ENCODE measurements at regions not wholly inside any gene's neighbourhood (a gene's known extent, or its start where the extent isn't known, plus 50 kb on each side); places are given as distances from the start of the nearest gene placed in this dataset.

DNA sequence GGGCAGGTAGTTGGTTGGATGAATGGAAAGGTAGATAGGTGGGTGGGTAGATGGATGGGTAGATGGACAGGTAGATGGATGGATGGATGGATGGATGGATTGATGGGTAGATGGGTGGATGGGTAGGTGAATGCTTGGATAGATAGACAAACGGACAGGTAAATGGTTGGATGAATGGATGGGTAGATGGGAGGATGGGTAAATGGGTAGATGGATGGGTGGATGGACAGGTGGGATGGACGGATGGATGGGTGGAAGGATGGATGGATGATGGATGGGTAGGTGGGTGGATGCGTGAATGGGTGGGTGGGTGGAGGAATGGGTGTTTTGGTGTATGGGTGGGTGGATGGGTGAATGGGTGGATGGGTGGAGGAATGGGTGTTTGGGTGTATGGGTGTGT, 50.1 kb upstream of the ASAP2 start:
- DNase-seq: no peak

DNA sequence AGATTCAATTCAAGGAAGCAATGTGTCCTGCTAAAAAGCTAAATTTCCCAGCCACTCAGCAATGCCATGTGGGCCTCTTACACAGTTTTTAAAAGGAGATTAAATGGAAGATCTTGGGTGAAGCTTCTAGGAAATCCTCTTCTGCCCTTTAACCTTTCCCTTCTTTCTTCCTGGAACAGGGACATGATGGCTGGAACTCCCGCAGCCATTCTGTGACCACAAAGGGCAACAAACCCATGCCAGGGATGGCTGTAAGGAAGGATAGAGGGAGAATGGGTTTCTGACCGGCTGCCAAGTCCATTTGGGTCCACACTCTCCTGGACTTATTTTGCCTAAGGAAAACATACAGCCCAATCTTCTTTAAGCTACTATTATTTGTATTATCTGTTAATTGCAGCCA, 52.6 kb upstream of the ASAP2 start:
- no peak for DNase-seq

DNA sequence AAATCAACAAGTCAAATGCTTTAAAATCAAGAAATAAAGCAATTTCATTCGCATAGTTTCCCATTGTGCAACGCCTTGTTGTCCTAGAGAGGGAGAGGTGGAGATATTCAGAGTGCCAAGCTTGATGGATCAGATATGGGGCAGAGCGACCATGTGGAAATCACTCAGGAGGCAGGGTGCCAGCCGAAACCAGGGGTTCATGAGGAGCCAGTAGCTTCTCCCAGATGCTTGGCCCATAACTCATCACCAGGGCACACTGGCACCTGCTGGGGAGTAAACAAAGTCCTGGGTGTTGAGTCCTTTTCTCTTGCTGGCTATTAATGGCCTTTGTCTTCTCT, 53.0 kb upstream of the ASAP2 start:
- no peak for DNase-seq

DNA sequence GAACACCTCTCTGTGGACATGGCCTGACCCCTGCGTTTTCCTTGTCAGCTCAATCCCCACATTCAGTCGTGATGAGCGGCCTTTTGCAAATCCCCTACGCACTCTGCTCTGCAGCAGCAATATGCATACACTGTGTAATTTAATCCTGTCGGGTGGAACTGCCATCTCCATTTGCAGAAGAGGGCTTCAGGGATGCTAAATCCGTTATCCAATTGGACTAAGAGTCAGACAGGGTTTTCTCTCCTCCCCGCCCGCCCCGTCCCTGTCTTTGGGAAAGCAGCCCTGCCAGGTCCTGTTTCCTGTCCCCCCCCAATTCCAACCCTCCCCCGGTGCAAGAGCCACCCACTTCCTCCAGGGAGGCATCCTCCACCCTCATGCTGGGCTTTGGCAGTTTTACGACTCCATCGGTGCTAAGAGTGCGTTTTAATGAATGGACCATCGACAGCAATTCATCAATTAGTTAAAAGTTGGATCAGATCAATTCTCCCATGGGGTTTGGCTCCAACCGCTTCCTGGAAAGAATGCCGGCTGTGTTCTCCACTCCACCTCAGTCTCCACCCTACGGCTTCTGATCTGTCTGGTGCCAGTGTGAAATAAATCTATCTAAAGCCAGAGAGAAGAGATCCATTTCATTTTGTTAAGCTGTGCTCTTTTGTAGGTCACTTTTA, 53.5 kb upstream of the ASAP2 start:
- no peak for DNase-seq

DNA sequence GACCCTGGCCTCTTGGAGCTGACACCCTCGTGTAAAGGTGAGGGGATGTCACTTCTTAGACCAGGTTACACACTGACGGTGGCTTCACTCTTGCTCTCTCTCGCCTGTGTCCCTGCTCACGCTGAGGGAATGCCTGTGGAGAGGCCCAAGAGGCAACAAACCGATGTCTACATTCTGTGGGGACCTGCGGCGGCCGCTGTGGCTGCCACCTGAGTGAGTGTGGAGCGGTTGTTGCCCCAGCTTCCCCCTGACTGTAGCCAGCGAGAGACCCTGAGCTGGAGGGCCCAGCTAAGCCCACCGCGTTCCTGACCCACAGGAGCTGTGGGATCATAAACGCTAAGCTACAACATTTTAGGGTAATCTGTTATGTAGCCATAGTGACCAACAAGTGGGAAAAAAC, 55.7 kb upstream of the ASAP2 start:
- no peak for DNase-seq

DNA sequence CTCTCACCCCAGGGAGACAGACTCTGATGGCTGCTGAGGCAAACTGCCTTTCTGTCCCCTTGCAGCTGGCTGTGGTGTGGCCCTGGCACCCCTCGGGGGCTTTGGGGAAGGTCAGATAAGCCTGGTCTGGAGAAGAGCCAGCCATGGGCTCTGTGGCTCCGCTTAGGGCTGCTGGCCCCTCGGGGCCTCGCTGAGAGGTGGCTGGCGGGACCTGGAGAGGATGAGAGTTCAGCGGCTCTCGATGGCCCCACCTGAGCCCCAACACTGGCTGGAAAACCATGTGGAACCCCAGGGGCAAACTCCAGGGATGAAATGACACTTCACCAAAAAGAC, 56.1 kb upstream of the ASAP2 start:
- no peak for DNase-seq

DNA sequence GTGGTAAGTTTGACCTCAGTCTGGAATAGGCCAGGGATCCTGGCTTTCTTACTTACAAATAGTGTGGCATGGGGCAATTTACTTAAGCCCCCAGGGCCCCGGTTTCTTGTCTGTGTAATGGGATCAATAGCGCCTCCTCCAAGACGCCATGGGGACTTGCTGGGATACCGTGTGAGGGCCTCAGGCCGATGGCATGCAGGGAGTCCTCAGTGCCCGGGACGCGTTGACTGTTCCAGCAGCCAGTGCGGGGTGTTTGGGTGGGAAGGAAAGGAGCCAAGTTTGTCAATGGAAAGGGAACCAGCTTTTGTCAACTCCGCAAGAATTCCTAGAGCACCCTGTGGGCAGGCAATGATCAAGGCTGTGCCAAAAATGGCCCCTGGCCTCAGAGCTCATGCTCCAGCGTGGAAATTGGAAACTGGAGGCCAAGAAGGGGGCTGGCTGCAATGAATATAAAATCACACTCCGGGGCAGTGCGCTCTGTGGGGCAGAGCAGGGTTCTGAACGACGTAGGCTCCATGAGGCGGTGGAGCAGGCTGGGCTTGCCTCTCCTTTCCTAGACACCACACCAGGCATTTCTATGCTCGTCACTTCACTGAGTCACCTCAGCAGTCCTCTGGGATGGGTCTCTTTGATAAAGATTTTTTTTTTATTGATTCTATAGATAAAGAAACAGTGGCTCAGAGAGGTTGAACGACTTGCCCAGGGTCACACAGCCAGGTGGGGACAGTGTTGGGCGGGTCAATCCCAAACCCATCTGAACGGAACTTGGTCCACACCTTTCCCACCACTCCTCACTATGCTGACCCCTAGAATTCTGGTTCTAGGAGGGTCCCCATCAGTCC, 56.7 kb upstream of the ASAP2 start:
- no peak for DNase-seq

DNA sequence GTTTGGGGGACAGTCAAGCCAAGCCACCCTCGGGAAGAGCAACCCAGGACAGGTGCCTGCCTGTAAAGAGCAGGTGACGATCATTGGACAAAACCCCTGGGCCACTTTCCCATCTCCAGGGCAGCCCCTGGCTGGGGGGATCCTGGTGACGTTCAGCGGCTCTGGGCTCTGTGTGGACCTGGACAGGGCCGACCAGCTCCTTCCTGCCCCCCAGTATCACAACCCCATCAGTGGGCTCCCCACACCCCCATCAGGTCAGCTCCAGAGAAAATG, 57.3 kb upstream of the ASAP2 start:
- DNase-seq: no peak

DNA sequence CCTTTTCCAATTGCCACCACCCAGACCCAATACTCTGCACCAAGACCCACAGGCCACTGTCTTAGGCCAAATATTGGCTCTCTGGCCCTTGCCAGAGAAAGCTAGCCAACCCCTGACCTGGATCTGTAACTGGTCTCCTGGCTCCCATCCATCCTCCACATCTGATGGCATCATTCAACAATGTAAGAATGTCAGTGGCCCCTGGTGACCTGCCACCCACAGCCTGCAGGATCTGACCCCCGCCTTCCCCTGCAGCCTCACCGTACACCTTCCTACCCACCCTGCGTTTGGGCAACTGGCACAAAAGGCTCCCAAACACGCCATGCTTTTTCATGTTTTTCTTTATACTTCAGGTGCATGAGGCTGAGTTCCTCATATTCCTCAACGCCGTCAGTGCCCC, 60.0 kb upstream of the ASAP2 start:
- no peak for DNase-seq

DNA sequence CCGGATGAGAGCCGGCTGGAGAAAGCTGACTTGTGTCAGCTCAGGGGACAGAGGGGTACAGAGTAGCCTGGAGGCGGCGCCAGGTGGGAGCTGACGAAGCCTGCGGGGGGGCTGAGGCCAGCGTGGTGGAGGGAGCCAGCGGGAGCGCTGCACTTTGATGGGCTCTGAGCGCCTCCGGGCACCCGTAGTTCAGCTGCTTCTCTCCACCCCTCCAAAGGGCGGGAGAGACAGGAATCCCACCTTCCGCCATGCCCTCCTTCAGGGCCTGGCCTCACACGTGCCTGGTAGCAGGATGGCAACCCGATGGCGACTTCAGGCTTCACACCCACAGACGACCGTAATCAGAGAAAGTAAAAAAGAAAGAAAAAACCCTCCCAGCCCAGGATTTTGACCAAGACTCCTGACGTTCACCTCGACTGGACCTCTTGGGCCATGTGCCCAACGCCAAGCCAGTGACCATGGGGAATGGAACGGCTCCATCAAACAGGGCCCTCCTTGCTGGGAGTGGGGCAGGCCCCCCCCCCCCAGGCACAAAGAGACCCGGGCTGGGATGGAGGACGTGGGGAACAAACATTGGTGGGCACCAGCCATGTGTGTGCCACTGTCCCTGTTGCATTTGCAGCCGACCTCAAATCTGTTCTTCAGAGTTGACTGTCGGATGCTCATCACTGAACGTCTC, 60.7 kb upstream of the ASAP2 start:
- no peak for DNase-seq

DNA sequence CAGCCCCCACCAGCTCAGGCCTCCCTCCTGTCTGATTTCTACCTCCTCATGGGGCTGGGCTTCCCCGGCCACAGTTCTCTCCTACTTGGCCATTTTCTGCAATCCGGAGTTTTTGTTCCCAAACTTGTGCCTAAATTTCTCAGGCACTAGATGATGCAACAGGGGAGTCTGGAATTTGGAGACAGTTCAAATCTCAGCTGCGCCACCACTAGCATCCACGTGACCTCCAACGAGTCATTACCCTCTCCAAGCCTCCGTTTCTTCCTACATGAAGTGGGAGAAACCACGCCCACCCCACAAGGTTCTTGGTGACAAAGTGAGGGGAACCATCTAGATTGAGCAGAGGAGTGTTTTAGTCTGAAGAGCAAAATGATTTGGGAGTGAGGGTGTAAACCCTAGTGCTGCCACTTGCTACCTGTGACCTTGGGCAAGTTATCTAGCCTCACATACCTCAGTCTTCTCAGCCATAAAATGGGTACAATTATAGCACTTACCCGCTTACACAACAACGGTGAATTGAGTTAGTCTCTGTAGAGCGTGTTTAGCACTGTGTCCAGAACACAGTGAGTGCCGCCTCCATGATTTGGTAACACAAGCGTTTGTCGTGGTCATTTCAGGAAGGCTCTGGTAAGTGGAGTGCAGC, 61.4 kb upstream of the ASAP2 start:
- no peak for DNase-seq

DNA sequence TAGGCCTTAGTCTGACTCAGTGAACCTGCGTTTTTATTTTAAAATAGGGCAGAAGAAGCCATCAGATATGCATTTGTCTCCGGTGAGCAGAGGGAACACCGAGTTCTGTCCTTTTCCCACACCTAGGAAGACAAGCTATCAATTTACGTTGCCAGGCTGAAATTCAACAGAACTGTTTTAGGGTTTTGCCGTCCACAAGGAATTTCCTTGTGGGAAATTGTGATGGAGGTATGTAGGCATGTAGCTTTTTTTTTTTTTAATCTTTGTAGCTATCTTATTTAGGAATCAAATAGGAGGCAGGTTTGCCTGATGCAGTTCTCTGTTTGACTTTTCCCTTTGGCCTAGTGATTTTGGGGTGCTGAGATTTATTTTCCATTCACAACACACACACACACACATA, 62.0 kb upstream of the ASAP2 start:
- no peak for DNase-seq

DNA sequence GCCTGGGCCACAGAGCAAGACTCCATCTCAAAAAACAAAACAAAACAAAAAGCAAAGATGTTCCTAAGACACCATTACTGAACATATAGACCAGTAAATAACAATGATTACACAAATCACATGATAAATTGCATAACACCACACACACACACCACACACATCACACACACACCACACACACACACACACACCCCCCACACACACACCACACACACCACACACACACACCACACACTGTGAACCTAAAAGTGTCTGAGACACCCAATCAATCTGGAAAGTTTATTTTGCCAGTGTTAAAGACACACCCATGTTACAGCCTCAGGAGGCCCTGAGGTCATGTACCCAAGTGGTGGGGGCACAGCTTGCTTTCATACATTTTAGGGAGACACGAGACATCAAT, 62.6 kb upstream of the ASAP2 start:
- DNase-seq: no peak

DNA sequence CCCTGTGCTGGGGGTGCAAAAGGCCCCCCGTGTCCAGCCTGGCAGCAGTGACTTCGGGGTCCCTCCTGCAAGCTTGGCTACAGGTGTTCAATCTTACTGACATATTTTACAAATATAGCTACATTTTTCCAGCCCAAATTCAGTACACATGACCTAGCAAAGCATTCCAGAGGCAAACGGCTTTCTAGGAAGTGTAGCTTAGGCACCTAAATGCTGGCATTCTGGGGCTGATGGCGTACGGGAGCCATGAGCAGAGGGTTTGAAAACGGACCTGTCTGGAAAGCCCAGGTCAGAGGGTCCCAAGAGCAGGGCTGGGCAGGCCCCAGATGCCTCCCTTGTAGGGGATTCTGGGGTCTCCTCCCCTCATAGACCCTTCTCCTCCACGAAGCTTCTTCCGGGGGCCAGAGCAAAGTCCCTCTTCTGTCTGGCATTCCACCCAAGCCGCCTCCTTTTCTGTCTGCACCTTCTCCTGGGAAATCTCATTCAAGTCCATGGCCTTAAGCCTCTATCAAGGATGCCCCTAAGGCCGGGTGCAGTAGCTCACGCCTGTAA, 63.3 kb upstream of the ASAP2 start:
- no peak for DNase-seq

DNA sequence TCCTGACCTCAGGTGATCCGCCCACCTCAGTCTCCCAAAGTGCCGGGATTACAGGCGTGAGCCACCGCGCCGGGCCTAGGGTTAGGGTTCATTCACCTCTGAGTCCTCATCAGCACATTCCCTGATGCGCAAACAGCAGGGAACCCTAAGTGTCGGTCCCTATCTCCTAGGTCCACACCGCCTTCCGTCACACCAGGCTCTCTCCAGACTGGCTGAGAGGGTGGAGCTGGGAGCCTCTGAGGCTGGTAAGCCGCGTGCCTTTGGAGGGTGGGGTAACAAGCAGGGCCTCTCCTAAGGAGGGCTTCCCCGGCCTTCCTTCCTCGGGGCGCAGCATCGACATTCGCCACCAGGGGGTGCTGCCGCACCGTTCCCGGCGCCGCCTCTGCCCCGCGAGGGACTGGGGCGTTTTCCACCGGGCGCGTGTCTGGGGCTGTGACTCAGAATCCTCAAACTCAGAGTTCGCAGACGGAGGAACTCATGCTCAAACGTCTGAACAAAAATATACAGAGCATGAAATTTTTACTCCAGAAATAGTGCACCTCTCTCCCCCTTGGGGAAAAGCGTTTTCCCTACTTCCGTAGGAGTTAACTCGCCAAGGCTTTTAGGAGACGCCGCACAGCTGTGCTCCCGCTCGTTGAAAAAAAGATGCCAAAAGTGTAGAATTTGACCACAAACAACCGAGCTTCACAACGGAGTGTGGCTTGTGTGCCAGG, 63.9 kb upstream of the ASAP2 start:
- DNase-seq: peak; percentile 93

DNA sequence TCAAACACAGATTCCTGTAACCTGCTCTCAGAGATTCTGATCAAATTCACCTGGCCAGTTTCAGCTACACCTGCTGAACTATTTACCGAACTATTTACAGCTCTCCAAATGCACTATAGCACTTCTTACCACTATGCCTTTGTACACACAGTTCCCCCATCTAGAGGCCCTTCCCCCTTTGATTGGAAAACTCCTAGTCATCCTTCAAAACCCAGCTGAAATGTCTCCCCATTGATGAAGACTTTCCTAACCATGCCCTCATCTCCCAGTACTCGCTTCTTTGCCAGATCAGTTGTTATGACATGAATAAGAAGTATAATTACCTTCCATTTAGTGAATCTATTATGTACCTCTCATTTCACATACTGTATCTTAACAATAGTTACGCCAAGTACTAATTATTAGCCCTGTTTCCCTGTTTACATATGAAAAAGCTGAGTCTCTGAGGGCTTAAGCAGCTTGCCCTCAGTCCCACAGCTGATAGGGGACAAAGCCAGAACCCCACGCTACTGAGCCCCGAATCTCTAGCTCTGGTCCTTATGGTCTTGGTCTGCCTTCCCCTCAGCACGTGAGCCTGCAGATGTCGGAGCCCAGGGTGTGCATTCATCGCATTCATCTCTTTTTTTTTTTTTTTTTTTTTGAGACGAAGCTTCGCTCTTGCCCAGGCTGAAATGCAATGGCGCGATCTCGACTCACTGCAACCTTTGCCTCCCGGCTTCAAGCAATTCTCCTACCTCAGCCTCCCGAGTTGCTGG, 64.7 kb upstream of the ASAP2 start:
- DNase-seq: no peak

DNA sequence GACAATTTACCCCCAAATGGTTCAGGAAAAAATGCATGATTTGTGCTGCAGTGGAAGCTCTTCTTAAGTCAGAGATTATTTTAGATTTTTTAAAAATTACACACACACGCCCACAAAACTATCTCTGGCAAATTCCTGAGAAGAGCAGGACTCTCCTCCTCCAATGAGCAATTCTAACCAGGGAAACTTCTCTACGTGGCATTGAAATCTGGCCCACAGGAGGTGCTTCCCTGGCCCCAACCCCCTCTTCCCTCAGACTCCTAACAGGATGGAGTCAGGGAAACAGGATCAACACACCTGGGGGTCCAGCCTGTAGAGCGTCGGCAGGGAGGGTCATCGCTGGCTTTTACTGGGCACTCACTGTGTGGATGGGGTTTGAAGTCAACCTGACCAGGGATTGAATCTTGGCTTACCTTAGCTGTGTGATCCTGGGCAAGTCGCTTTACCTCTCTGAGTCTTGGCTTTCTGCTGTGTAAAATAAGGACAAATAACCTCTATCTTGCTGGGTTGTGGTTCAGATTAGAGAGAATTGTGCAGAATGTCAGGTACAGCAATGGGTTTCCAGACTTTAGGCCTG, 65.4 kb upstream of the ASAP2 start:
- no peak for DNase-seq

DNA sequence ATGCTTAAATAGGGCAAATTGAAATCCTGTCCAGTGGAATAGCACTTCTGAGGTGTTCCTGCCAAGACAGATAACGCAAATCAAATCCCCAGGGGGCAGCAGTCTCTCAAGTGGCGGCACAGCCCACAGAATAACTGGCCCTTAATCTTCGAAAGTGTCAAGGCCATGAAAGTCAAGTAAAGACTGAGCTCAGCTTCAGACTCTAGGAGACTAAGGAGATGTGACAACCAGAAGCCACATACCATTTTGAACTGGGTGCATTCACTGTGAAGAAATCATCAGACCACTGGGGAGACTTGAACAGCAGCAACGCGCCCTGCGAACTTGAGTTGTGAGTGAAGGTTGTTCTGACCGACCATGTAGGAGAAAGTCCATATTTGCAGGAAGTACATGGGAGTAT, 66.0 kb upstream of the ASAP2 start:
- no peak for DNase-seq

DNA sequence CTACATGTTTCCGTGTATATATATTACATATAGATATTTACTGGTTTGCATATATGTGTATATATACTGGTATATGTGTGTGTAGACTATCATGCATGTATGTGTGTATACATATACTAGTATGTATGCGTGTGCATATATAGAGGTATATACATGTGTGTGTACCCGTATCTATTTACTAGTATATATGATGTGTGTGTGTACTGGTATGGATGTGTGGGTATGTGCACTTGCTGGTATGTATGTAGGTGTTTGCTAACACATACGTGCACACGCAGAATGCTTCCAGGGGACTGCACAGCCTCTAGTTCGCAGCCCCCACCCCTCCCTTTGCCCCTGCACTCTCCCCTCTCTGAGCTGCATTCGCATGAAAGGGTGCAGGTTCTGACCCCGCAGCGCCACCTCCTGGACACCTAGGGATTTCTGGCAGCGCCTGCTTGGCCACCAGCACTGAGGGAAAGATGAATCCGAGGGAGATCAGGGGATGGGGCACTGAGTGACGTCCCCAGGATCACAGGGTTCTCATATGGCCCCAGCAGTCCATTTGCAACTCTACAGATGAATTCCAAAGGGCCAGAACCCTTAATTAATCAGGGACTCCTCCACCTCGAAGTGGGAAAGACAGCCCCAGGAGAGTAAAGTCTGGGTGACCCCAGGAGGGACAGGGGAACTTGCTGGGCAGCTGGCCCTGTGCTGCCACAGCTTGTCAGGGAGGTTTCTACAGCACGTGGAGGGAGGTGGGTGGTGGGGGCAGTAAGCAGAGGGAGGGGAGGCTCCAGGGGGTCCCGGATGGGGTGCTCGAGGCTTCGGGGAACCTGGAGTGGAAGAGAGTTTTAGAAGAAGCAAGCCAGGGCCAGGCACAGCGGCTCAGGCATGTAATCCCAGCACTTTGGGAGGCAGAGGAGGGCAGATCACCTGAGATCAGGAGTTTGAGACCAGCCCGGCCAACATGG, 66.8 kb upstream of the ASAP2 start:
- DNase-seq: peak; percentile 57

DNA sequence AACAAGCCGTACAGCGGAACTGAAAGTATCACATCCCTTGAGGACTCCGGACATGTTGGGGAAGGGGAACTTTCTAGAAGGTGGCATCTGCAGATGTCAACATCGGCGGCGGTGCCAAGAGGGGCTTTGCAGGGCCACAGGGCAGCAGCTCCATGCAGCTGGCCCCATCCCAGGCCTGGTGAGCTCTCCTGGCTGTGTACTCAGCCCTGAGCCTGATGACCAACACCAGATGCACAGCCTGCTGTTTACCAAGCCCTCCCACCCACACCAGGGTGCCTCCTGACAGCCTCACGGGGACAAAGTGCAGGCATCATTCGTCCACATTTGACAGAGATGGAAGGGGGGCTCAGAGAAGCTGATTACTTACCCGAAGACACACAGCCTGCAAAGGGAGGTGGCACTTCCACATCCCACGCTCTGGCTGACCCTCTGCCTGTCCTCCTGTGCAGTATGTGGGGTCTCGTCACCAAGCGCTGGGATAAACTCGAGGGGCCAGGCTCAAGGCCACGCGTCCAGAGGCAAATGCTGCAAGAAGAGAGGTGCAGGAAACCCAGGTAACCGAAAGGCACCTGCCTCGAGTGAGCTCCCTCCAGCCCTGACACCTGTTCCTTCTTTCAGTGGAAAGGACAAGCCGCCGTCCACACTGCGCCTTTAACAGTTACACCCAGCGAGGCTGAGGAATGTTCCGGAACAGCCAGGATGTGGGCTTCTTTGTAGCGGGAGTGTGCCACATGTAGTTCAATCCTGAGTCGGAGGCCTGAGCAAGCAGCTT, 69.0 kb upstream of the ASAP2 start:
- DNase-seq: no peak

Measured in T1000 (cell line).